HepG2 (cell line): ENCODE measurements at regions not wholly inside any gene's neighbourhood (a gene's known extent, or its start where the extent isn't known, plus 50 kb on each side); places are given as distances from the start of the nearest gene placed in this dataset.

Experiments
- ATAC-seq: fragments of 200-7000 bp; cut with Tn5 transposase; 3 replicates; pipeline ENCODE4 v1.9.1; 2020; ENCODE audit warnings: mild to moderate bottlenecking, moderate library complexity
- BruUV-seq: library from RNA; stranded (reverse); fragments of 400-500 nt; replicated peaks from 2 replicates; lab custom pipeline; 2021; lab: Mats Ljungman, UMichigan
- CTCF ChIA-PET: fragments of 300-600 bp; formaldehyde crosslinking; extraction: SDS; loops from one replicate; lab custom pipeline; 2021; ENCODE audit warnings: low total read pairs, inconsistent platforms, low intra/inter-chr PET ratio; lab: Yijun Ruan, JAX
- POLR2A ChIA-PET: fragments of 350-600 bp; sonication (Branson Sonifier 250); formaldehyde crosslinking; loops from one replicate; lab custom pipeline; 2020; ENCODE audit warnings: antibody characterized with exemption, inconsistent platforms; lab: Yijun Ruan, JAX
- DNase-seq: peaks from one replicate; pipeline ENCODE4 v3.0.0-alpha.2; 2015; ENCODE audit warnings: low spot score
- FAIRE-seq: peaks from 3 replicates; lab custom pipeline; 2011; peaks lifted over from hg19 to GRCh38; lab: Jason Lieb, UNC
- H2AFZ ChIP-seq: one replicate; pipeline ENCODE4 v1.6.1; 2011; ENCODE audit warnings: low read length, inconsistent platforms
- H3K27ac ChIP-seq: fragments of 300-600 bp; 3 replicates; pipeline ENCODE4 v1.8.0; 2011; ENCODE audit warnings: mixed run types, mild to moderate bottlenecking, mixed read lengths, low read length, inconsistent platforms; ENCODE audit not compliant: insufficient read depth; ENCODE audit errors: extremely low read length
- H3K27me3 ChIP-seq, 2 experiments: fragments of 200-600 bp in 1 of 2; 2 replicates in 1 of 2; 3 replicates in 1 of 2; pipeline versions ENCODE4 v1.6.0 to v1.8.0; 2011; ENCODE audit warnings: low read length in 2 of 2, mild to moderate bottlenecking in 2 of 2, moderate library complexity in 2 of 2, inconsistent platforms in 1 of 2; ENCODE audit not compliant: insufficient read depth in 2 of 2, control insufficient read depth in 1 of 2
- H3K36me3 ChIP-seq, 2 experiments: fragments of 200-600 bp in 1 of 2; replicated peaks in 1 of 2; 2 replicates in 1 of 2; 3 replicates in 1 of 2; pipeline versions ENCODE4 v1.5.1 to v1.8.0; 2011; ENCODE audit warnings: low read length in 2 of 2, inconsistent platforms in 1 of 2; ENCODE audit not compliant: insufficient read depth in 2 of 2, control insufficient read depth in 1 of 2
- H3K4me1 ChIP-seq: 2 replicates; pipeline ENCODE4 v1.5.1; 2012; ENCODE audit warnings: low read length, inconsistent platforms; ENCODE audit not compliant: insufficient read depth
- H3K4me2 ChIP-seq: 2 replicates; pipeline ENCODE4 v1.6.0; 2011; ENCODE audit warnings: low read depth, low read length, inconsistent platforms
- H3K4me3 ChIP-seq, 3 experiments: fragments of 200-600 bp in 1 of 3; sonication (generic), shearing (Covaris generic) in 1 of 3; replicated peaks in 1 of 3; 2 replicates each; pipeline ENCODE4 v1.5.1; 2011 to 2016; ENCODE audit warnings: low read length in 3 of 3, inconsistent platforms in 2 of 3, low read depth in 2 of 3, mild to moderate bottlenecking in 2 of 3, control low read depth in 1 of 3, mixed read lengths in 1 of 3; ENCODE audit not compliant: insufficient read depth in 1 of 3
- H3K79me2 ChIP-seq: one replicate; pipeline ENCODE4 v1.6.1; 2011; ENCODE audit warnings: low read length, inconsistent platforms; ENCODE audit not compliant: insufficient read depth
- H3K9ac ChIP-seq: 2 replicates; pipeline ENCODE4 v1.6.0; 2011; ENCODE audit warnings: mild to moderate bottlenecking, low read depth, low read length, inconsistent platforms; ENCODE audit not compliant: insufficient read depth
- H3K9me3 ChIP-seq: 2 replicates; pipeline ENCODE4 v1.5.1; 2012; ENCODE audit warnings: mild to moderate bottlenecking, low read length
- H4K20me1 ChIP-seq: 2 replicates; pipeline ENCODE4 v1.6.0; 2011; ENCODE audit warnings: inconsistent platforms, mild to moderate bottlenecking, low read length, moderate library complexity; ENCODE audit not compliant: insufficient read depth
- ATM ChIP-seq: fragments of 450-650 bp; IDR thresholded peaks from 2 replicates; pipeline ENCODE4 v1.7.1; 2017; ENCODE audit warnings: mild to moderate bottlenecking, borderline replicate concordance
- CCDC6 ChIP-seq: sonication (generic); formaldehyde crosslinking; IDR thresholded peaks from 2 replicates; pipeline ENCODE4 v1.8.1; 2022; ENCODE audit warnings: mild to moderate bottlenecking, missing genetic modification reagents, moderate library complexity
- DPF2 ChIP-seq: sonication (generic); formaldehyde crosslinking; IDR thresholded peaks from 2 replicates; pipeline ENCODE4 v1.4.0; 2020; ENCODE audit warnings: mild to moderate bottlenecking, low read depth, missing genetic modification reagents, borderline replicate concordance
- ETS1 ChIP-seq: sonication (generic); formaldehyde crosslinking; IDR thresholded peaks from 2 replicates; pipeline ENCODE4 v1.4.0; 2020; ENCODE audit warnings: missing genetic modification reagents
- ETV5 ChIP-seq: IDR thresholded peaks from 2 replicates; pipeline ENCODE4 v1.6.1; 2018; ENCODE audit warnings: missing biosample characterization, missing genetic modification reagents, inconsistent platforms, borderline replicate concordance
- KAT7 ChIP-seq: IDR thresholded peaks from 2 replicates; pipeline ENCODE4 v1.6.1; 2018; ENCODE audit warnings: borderline replicate concordance, missing compliant biosample characterization
- MAFK ChIP-seq, 2 experiments: IDR thresholded peaks in 1 of 2; conservative IDR thresholded peaks in 1 of 2; 2 replicates each; pipeline ENCODE4 v1.6.1; 2011; ENCODE audit warnings: improper control_type of control experiment in 2 of 2, low read length in 2 of 2
- SRF ChIP-seq: IDR thresholded peaks from 2 replicates; pipeline ENCODE4 v1.6.1; 2011; ENCODE audit warnings: mild to moderate bottlenecking, low read depth, low read length, moderate library complexity
- ZNF768 ChIP-seq: sonication (generic); formaldehyde crosslinking; IDR thresholded peaks from 2 replicates; pipeline ENCODE4 v1.4.0; 2020; ENCODE audit warnings: missing genetic modification reagents
- WGBS: methylation state at CpG from one replicate; pipeline ENCODE4 v1.1.6; 2017; ENCODE audit warnings: low lambda C conversion rate; 5-methylcytosine and 5-hydroxymethylcytosine counted together
- in situ Hi-C: cut with HindIII; loops from 2 replicates; pipeline ENCODE4 v1.10.0; 2017; ENCODE audit warnings: low pct_unique_long_range_greater_than_20kb; ENCODE audit not compliant: extremely low pct_ligation_motif_present
- intact Hi-C: fragments of 100-400 bp; cut with micrococcal nuclease; formaldehyde crosslinking; loops from one replicate; pipeline ENCODE4 v1.10.0; 2022; ENCODE audit not compliant: unreplicated experiment
- TF ChIP-seq, protein P1 (sequence below): sonication (generic); formaldehyde crosslinking; IDR thresholded peaks from 2 replicates; pipeline ENCODE4 v1.4.0; 2020; ENCODE audit warnings: missing genetic modification reagents, mild to moderate bottlenecking, borderline replicate concordance
- TF ChIP-seq, protein P2 (sequence below): sonication (generic); formaldehyde crosslinking; IDR thresholded peaks from 2 replicates; pipeline ENCODE4 v1.4.0; 2020; ENCODE audit warnings: mild to moderate bottlenecking, low read depth, missing genetic modification reagents

DNA sequence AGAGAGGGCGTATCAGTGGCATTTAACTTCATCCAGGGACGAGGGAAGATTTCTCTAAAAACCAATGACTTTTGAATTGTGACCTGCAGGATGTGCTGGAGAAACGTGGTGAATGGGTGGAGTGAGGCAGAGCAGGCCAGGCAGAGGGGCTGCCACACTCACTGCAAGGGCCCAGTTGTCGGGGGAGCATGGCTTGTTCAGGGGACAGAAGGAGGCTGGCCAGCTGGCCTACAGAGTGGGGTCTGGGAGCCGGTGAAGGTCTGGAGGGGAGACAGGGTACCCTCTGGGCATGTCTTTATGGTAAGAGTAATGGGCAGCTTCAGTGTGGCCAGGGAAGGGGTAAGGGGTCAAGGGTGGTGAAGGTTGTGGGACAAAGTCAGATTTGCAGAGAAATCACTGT lies 225.2 kb upstream of the RGMA start:
- Histone ChIP-seq H3K79me2 (no peaks in the 10 kb centered on the region), H3K4me1 (no peaks in the 10 kb centered on the region), H3K9me3 (no peaks in the 10 kb centered on the region), H3K4me2 (no peak overlapping the region), H2AFZ (no peak overlapping the region), H3K27me3 (peaks cover 0 to 19% of the 10 kb centered on the region in 2 experiments; a peak in 2 of 5 replicates), H3K27ac (no peak overlapping the region), H4K20me1 (no peaks in the 10 kb centered on the region), H3K36me3 (no peaks in the 10 kb centered on the region), H3K4me3 (no peak overlapping the region), H3K9ac (no peak overlapping the region)
- intact Hi-C loops = no loop called here
- ChIA-PET POLR2A (no interaction called here), CTCF (no interaction called here)
- no TSS peak for BruUV-seq
- ATAC-seq = no peak
- FAIRE-seq = no peak
- no peak for DNase-seq
- WGBS = 5% methylated on average over 5 of the region's 5 CpGs
- TF ChIP-seq MAFK (conservative IDR thresholded peaks at IDR 0.05 in 1 of 2, IDR thresholded peaks at IDR 0.05 in 1 of 2; ENCODE audit: low read length in 2 of 2) (no peak), ETV5 (no peak), ZNF768 (CRISPR knock-in tag) (no peak), SRF (no peak), ETS1 (CRISPR knock-in tag) (no peak), ATM (no peak), CCDC6 (CRISPR knock-in tag) (no peak), DPF2 (CRISPR knock-in tag) (no peak), KAT7 (CRISPR knock-in tag) (no peak)
- TF ChIP-seq, protein P1, sequence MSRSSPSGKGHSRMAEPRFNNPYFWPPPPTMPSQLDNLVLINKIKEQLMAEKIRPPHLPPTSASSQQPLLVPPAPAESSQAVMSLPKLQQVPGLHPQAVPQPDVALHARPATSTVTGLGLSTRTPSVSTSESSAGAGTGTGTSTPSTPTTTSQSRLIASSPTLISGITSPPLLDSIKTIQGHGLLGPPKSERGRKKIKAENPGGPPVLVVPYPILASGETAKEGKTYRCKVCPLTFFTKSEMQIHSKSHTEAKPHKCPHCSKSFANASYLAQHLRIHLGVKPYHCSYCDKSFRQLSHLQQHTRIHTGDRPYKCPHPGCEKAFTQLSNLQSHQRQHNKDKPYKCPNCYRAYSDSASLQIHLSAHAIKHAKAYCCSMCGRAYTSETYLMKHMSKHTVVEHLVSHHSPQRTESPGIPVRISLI (CRISPR knock-in tag) = no peak
- TF ChIP-seq, protein P2, sequence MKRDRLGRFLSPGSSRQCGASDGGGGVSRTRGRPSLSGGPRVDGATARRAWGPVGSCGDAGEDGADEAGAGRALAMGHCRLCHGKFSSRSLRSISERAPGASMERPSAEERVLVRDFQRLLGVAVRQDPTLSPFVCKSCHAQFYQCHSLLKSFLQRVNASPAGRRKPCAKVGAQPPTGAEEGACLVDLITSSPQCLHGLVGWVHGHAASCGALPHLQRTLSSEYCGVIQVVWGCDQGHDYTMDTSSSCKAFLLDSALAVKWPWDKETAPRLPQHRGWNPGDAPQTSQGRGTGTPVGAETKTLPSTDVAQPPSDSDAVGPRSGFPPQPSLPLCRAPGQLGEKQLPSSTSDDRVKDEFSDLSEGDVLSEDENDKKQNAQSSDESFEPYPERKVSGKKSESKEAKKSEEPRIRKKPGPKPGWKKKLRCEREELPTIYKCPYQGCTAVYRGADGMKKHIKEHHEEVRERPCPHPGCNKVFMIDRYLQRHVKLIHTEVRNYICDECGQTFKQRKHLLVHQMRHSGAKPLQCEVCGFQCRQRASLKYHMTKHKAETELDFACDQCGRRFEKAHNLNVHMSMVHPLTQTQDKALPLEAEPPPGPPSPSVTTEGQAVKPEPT (CRISPR knock-in tag) = no peak
- in situ Hi-C loops = no loop called here
